Fibroblast of lung (primary cell): ENCODE measurements at regions not wholly inside any gene's neighbourhood (a gene's known extent, or its start where the extent isn't known, plus 50 kb on each side); places are given as distances from the start of the nearest gene placed in this dataset.

ENCODE experiments used
- DNase-seq, 2 donors: peaks; one replicate each; pipeline versions ENCODE4 v3.0.0 to v3.0.0-alpha.2; 2010; ENCODE audit warnings: low read depth in 2 of 2
- H2AFZ ChIP-seq: 2 replicates; pipeline ENCODE4 v1.5.1; 2012; ENCODE audit warnings: low read length, control low read depth, inconsistent platforms
- H3K27ac ChIP-seq: 2 replicates; pipeline ENCODE4 v1.5.1; 2011; ENCODE audit warnings: low read length, control low read depth; ENCODE audit not compliant: insufficient read depth
- H3K27me3 ChIP-seq: 2 replicates; pipeline ENCODE4 v1.5.1; 2011; ENCODE audit warnings: mild to moderate bottlenecking, low read length; ENCODE audit not compliant: control insufficient read depth, insufficient read depth
- H3K36me3 ChIP-seq: 2 replicates; pipeline ENCODE4 v1.5.1; 2011; ENCODE audit warnings: low read length; ENCODE audit not compliant: control insufficient read depth, insufficient read depth
- H3K4me1 ChIP-seq: 2 replicates; pipeline ENCODE4 v1.5.1; 2011; ENCODE audit warnings: low read length; ENCODE audit not compliant: control insufficient read depth, insufficient read depth; ENCODE audit errors: extremely low read depth
- H3K4me2 ChIP-seq: 2 replicates; pipeline ENCODE4 v1.5.1; 2011; ENCODE audit warnings: low read length, control low read depth; ENCODE audit not compliant: insufficient read depth; ENCODE audit errors: extremely low read depth
- H3K4me3 ChIP-seq, 4 experiments: fragments of 200-600 bp in 1 of 4; sonication (generic) in 1 of 4; replicated peaks in 1 of 4; 2 replicates each; pipeline ENCODE4 v1.5.1; 2011 to 2016; ENCODE audit warnings: low read length in 4 of 4, low read depth in 3 of 4, mild to moderate bottlenecking in 3 of 4, control low read depth in 2 of 4, inconsistent platforms in 1 of 4, mixed read lengths in 1 of 4; ENCODE audit not compliant: insufficient read depth in 1 of 4; ENCODE audit errors: control extremely low read depth in 1 of 4
- H3K79me2 ChIP-seq: 2 replicates; pipeline ENCODE4 v1.5.1; 2012; ENCODE audit warnings: mild to moderate bottlenecking, low read length, inconsistent platforms; ENCODE audit not compliant: control insufficient read depth, insufficient read depth
- H3K9ac ChIP-seq: 2 replicates; pipeline ENCODE4 v1.5.1; 2011; ENCODE audit warnings: mild to moderate bottlenecking, low read length, control low read depth; ENCODE audit not compliant: insufficient read depth
- H3K9me3 ChIP-seq: 2 replicates; pipeline ENCODE4 v1.5.1; 2012; ENCODE audit warnings: low read depth, low read length; ENCODE audit not compliant: control insufficient read depth, insufficient read depth
- H4K20me1 ChIP-seq: 2 replicates; pipeline ENCODE4 v1.5.1; 2011; ENCODE audit warnings: low read length; ENCODE audit not compliant: control insufficient read depth, insufficient read depth; ENCODE audit errors: extremely low read depth
- EZH2 ChIP-seq: IDR thresholded peaks from 2 replicates; pipeline ENCODE4 v1.5.1; 2012; ENCODE audit warnings: low read length, control low read depth, mild to moderate bottlenecking; ENCODE audit errors: missing control alignments
- TF ChIP-seq, protein P1 (sequence below), 2 donors: IDR thresholded peaks in 1 of 2; conservative IDR thresholded peaks in 1 of 2; 1 replicate in 1 of 2; 2 replicates in 1 of 2; pipeline ENCODE4 v1.5.1; 2011 to 2012; ENCODE audit warnings: low read length in 2 of 2, control low read depth in 1 of 2, inconsistent platforms in 1 of 2, low read depth in 1 of 2, mild to moderate bottlenecking in 1 of 2

DNA sequence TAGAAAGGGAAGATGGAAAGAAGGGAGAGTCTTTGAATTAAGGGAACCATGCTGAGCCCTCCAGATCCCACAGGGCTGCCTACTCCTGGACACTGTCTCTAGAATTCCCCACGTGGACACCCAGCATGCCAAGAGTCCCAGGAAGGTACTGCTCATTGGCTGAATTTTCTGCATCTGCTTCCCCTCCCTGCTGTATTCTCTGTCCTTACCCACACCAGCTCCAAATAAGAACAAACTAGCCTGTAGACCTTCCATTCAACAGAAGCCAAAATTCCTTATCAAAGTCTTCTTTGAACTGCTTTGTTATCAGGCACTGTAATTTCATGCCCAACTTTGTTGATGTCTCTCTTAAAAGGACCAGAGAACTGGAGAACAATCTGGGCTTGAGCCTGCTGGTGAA lies 305.9 kb upstream of the ARGLU1 start:
- Histone ChIP-seq H3K4me2 (no peak overlapping the region), H3K27ac (no peak overlapping the region), H2AFZ (no peak overlapping the region), H3K36me3 (no peaks in the 10 kb centered on the region), H3K27me3 (no peaks in the 10 kb centered on the region), H4K20me1 (no peaks in the 10 kb centered on the region), H3K9ac (no peak overlapping the region), H3K9me3 (no peaks in the 10 kb centered on the region), H3K4me3 (no peak overlapping the region), H3K79me2 (no peaks in the 10 kb centered on the region), H3K4me1 (no peaks in the 10 kb centered on the region)
- no peak for DNase-seq
- TF ChIP-seq EZH2: no peak
- TF ChIP-seq, protein P1, sequence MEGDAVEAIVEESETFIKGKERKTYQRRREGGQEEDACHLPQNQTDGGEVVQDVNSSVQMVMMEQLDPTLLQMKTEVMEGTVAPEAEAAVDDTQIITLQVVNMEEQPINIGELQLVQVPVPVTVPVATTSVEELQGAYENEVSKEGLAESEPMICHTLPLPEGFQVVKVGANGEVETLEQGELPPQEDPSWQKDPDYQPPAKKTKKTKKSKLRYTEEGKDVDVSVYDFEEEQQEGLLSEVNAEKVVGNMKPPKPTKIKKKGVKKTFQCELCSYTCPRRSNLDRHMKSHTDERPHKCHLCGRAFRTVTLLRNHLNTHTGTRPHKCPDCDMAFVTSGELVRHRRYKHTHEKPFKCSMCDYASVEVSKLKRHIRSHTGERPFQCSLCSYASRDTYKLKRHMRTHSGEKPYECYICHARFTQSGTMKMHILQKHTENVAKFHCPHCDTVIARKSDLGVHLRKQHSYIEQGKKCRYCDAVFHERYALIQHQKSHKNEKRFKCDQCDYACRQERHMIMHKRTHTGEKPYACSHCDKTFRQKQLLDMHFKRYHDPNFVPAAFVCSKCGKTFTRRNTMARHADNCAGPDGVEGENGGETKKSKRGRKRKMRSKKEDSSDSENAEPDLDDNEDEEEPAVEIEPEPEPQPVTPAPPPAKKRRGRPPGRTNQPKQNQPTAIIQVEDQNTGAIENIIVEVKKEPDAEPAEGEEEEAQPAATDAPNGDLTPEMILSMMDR (conservative IDR thresholded peaks at IDR 0.05 in 1 of 2, IDR thresholded peaks at IDR 0.05 in 1 of 2; ENCODE audit: low read depth in 1 of 2, low read length in 2 of 2): no peak

DNA sequence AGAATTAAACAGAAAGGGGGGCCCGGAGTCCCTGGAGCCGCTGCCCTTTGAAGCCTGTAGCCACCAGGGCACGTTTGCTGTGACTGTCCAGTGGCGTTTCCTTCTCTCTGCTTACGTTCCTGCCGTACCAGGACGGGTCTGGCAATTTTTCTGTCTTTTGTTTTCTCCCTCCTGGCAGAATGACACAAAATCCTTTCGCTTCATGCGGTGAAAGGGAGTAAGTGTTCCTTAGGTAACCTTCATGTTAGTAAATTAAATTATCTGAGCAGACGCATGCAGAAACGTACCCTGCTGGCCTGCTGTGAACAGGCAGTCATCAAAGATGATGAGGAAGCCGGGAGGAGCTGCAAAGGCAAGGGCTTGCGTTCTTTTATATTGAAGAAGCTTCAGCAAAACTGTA lies 299.3 kb upstream of the ARGLU1 start:
- DNase-seq: peak; percentile 2 to 33
- H3K4me2 ChIP-seq: peak overlapping the region; percentile 32

DNA sequence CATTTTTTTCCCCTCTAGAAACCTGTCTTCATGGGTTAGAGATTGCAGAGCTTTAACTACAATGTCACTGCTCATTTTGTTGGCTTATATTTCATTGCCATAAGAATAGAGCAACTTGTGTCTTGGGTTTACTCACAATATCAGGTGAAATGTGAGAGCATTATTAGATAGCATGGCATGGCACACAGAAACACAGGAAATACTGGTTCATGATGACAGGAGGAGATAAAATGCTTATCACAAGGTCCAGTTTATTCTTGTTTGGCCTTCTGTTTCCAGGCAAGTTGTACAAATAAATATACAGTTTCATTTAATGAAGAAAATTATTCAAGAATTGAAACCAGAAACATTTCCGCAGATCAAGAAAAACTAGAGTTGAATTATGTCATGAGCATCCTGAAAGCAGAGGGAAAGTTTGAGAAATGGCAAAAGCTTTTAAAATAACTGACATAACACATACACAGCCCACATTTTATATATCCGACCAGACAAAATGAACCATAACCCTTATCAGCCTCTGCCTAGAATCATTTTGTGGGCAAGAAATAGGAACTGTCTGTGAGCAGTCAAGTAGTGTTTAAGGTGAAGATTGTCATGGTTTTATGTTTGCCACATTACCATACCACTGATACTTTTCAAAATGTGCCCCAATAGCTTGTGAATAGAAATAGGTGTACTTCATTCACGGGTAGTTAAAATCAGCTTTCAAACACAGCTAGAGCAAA lies 297.9 kb upstream of the ARGLU1 start:
- H3K4me2 ChIP-seq: no peak overlapping the region
- H3K9ac ChIP-seq: no peak overlapping the region
- no peaks in the 10 kb centered on the region for H3K79me2 ChIP-seq
- no peaks in the 10 kb centered on the region for H3K27me3 ChIP-seq
- no peaks in the 10 kb centered on the region for H3K9me3 ChIP-seq
- H3K27ac ChIP-seq: no peak overlapping the region
- TF ChIP-seq, protein P1 (conservative IDR thresholded peaks at IDR 0.05 in 1 of 2, IDR thresholded peaks at IDR 0.05 in 1 of 2; ENCODE audit: low read depth in 1 of 2, low read length in 2 of 2): no peak
- no peaks in the 10 kb centered on the region for H3K4me1 ChIP-seq
- no peak overlapping the region for H3K4me3 ChIP-seq
- no peaks in the 10 kb centered on the region for H4K20me1 ChIP-seq
- no peak for DNase-seq
- H3K36me3 ChIP-seq: no peaks in the 10 kb centered on the region
- H2AFZ ChIP-seq: no peak overlapping the region

More for the DNA sequence above, 299.3 kb upstream of the ARGLU1 start:
- H3K36me3 ChIP-seq: no peaks in the 10 kb centered on the region
- H3K27me3 ChIP-seq: no peaks in the 10 kb centered on the region
- TF ChIP-seq, protein P1 (conservative IDR thresholded peaks at IDR 0.05 in 1 of 2, IDR thresholded peaks at IDR 0.05 in 1 of 2; ENCODE audit: low read depth in 1 of 2, low read length in 2 of 2): peak; percentile 5 to 26
- TF ChIP-seq EZH2: no peak
- H4K20me1 ChIP-seq: no peaks in the 10 kb centered on the region
- H3K9me3 ChIP-seq: no peaks in the 10 kb centered on the region
- no peak overlapping the region for H3K9ac ChIP-seq
- peak overlapping the region in 2 of 4 experiments; percentile 38 to 45 for H3K4me3 ChIP-seq
- peak overlapping the region; percentile 43 for H2AFZ ChIP-seq
- H3K4me1 ChIP-seq: no peaks in the 10 kb centered on the region
- no peaks in the 10 kb centered on the region for H3K79me2 ChIP-seq
- no peak overlapping the region for H3K27ac ChIP-seq
